PC-9 (cell line): ENCODE measurements at regions not wholly inside any gene's neighbourhood (a gene's known extent, or its start where the extent isn't known, plus 50 kb on each side); places are given as distances from the start of the nearest gene placed in this dataset.

ENCODE experiments used
- BruUV-seq: library from RNA; stranded (reverse); fragments of 400-500 nt; replicated peaks from 2 replicates; lab custom pipeline; 2021; lab: Mats Ljungman, UMichigan
- CTCF ChIA-PET: fragments of 300-600 bp; sonication (Branson Sonifier 250); formaldehyde crosslinking; loops from one replicate; lab custom pipeline; 2022; ENCODE audit warnings: antibody characterized with exemption; lab: Charles Lee
- POLR2A ChIA-PET: fragments of 300-600 bp; sonication (Branson Sonifier 250); formaldehyde crosslinking; loops from one replicate; lab custom pipeline; 2022; ENCODE audit warnings: antibody characterized with exemption; ENCODE audit not compliant: unreplicated experiment; lab: Charles Lee
- DNase-seq, 2 experiments: peaks; one replicate each; pipeline versions ENCODE4 v3.0.0 to v3.0.0-alpha.2; 2015 to 2022; ENCODE audit warnings: mixed read lengths in 1 of 2
- H2AFZ ChIP-seq: fragments of 200-600 bp; sonication (generic); 2 replicates; pipeline ENCODE4 v1.8.1; 2017; ENCODE audit warnings: antibody characterized with exemption
- H3F3A ChIP-seq: fragments of 200-600 bp; sonication (generic); 2 replicates; pipeline ENCODE4 v1.8.1; 2017; ENCODE audit warnings: antibody characterized with exemption, mild to moderate bottlenecking, low read depth; ENCODE audit not compliant: insufficient read depth
- H3K27ac ChIP-seq: fragments of 200-600 bp; sonication (generic); 2 replicates; pipeline ENCODE4 v1.6.1; 2016; ENCODE audit warnings: mixed run types
- H3K27me3 ChIP-seq: fragments of 200-600 bp; sonication (generic); 2 replicates; pipeline ENCODE4 v1.6.1; 2016; ENCODE audit warnings: low read depth, mixed run types; ENCODE audit not compliant: insufficient read depth
- H3K36me3 ChIP-seq: fragments of 200-600 bp; sonication (generic); 2 replicates; pipeline ENCODE4 v1.6.1; 2016; ENCODE audit warnings: low read depth, mixed run types
- H3K4me1 ChIP-seq: fragments of 200-600 bp; sonication (generic); replicated peaks from 2 replicates; pipeline ENCODE4 v1.6.1; 2016; ENCODE audit warnings: mixed run types; ENCODE audit not compliant: insufficient read depth
- H3K4me2 ChIP-seq: fragments of 200-600 bp; sonication (generic); 2 replicates; pipeline ENCODE4 v1.6.1; 2017; ENCODE audit warnings: mixed run types
- H3K4me3 ChIP-seq: fragments of 200-600 bp; sonication (generic); 2 replicates; pipeline ENCODE4 v1.6.1; 2016; ENCODE audit warnings: mixed run types
- H3K79me2 ChIP-seq: fragments of 200-600 bp; sonication (generic); 2 replicates; pipeline ENCODE4 v1.6.1; 2017; ENCODE audit warnings: low read depth, mixed run types
- H3K9me2 ChIP-seq: fragments of 200-600 bp; sonication (generic); 2 replicates; pipeline ENCODE4 v1.8.1; 2017; ENCODE audit warnings: mild to moderate bottlenecking; ENCODE audit not compliant: insufficient read depth
- H3K9me3 ChIP-seq: fragments of 200-600 bp; sonication (generic); 2 replicates; pipeline ENCODE4 v1.8.1; 2016; ENCODE audit warnings: low read depth; ENCODE audit not compliant: insufficient read depth
- H4K20me1 ChIP-seq: fragments of 200-600 bp; sonication (generic); 2 replicates; pipeline ENCODE4 v1.8.1; 2017; ENCODE audit not compliant: insufficient read depth
- CTCF ChIP-seq: fragments of 200-600 bp; sonication (generic); conservative IDR thresholded peaks from 2 replicates; pipeline ENCODE4 v1.6.1; 2017; ENCODE audit warnings: mixed run types, antibody characterized with exemption, mild to moderate bottlenecking, moderate library complexity
- EZH2 ChIP-seq: fragments of 200-600 bp; sonication (generic); IDR thresholded peaks from 2 replicates; pipeline ENCODE4 v1.8.0; 2017; ENCODE audit warnings: antibody characterized with exemption, low read depth
- intact Hi-C: fragments of 100-400 bp; cut with micrococcal nuclease; formaldehyde crosslinking; loops from one replicate; pipeline ENCODE4 v1.10.0; 2022; ENCODE audit not compliant: unreplicated experiment

- no peak overlapping the region for H3K4me3 ChIP-seq
- CTCF ChIA-PET = no interaction called here
- intact Hi-C loops = no loop called here
- no peaks in the 10 kb centered on the region for H3K4me1 ChIP-seq
- H4K20me1 ChIP-seq = no peaks in the 10 kb centered on the region
- H3K27ac ChIP-seq = no peak overlapping the region
- H3K79me2 ChIP-seq = no peaks in the 10 kb centered on the region
- POLR2A ChIA-PET = no interaction called here
- H3K4me2 ChIP-seq = no peak overlapping the region
- no peak for TF ChIP-seq EZH2
- TF ChIP-seq CTCF = no peak
- no TSS peak for BruUV-seq
- no peaks in the 10 kb centered on the region for H3F3A ChIP-seq
- no peak overlapping the region for H2AFZ ChIP-seq
- DNase-seq = no peak
- H3K36me3 ChIP-seq = no peaks in the 10 kb centered on the region
- H3K9me2 ChIP-seq = no peaks in the 10 kb centered on the region
- H3K27me3 ChIP-seq = no peaks in the 10 kb centered on the region
- H3K9me3 ChIP-seq = no peaks in the 10 kb centered on the region
Measured at GRCh38 chr21:27589781-27590180, 622.9 kb upstream of the ADAMTS5 start.

- TF ChIP-seq EZH2 (no peak), CTCF (no peak)
- POLR2A ChIA-PET = no interaction called here
- H3K27ac ChIP-seq = no peak overlapping the region
- no peaks in the 10 kb centered on the region for H3K9me3 ChIP-seq
- H3K79me2 ChIP-seq = no peaks in the 10 kb centered on the region
- no peak overlapping the region for H3K4me2 ChIP-seq
- intact Hi-C loops = no loop called here
- no peak overlapping the region for H3K4me3 ChIP-seq
- BruUV-seq = no TSS peak
- H4K20me1 ChIP-seq = no peaks in the 10 kb centered on the region
- H3K9me2 ChIP-seq = no peaks in the 10 kb centered on the region
- CTCF ChIA-PET = no interaction called here
- H3K27me3 ChIP-seq = no peaks in the 10 kb centered on the region
- no peak for DNase-seq
- H2AFZ ChIP-seq = no peak overlapping the region
- no peaks in the 10 kb centered on the region for H3F3A ChIP-seq
- no peaks in the 10 kb centered on the region for H3K4me1 ChIP-seq
- H3K36me3 ChIP-seq = no peaks in the 10 kb centered on the region
Measured at GRCh38 chr21:27586986-27587385, 620.1 kb upstream of the ADAMTS5 start.

GRCh38 chr21:27586326-27586725 lies 619.4 kb upstream of the ADAMTS5 start:
- no peak overlapping the region for H2AFZ ChIP-seq
- no peaks in the 10 kb centered on the region for H3K36me3 ChIP-seq
- no peaks in the 10 kb centered on the region for H4K20me1 ChIP-seq
- H3K4me1 ChIP-seq = no peaks in the 10 kb centered on the region
- H3K4me2 ChIP-seq = no peak overlapping the region
- H3K9me2 ChIP-seq = no peaks in the 10 kb centered on the region
- ChIA-PET POLR2A (no interaction called here), CTCF (no interaction called here)
- BruUV-seq = no TSS peak
- no peaks in the 10 kb centered on the region for H3F3A ChIP-seq
- no peaks in the 10 kb centered on the region for H3K27me3 ChIP-seq
- TF ChIP-seq EZH2 = no peak
- no peak for TF ChIP-seq CTCF
- H3K9me3 ChIP-seq = no peaks in the 10 kb centered on the region
- H3K4me3 ChIP-seq = no peak overlapping the region
- H3K79me2 ChIP-seq = no peaks in the 10 kb centered on the region
- DNase-seq = no peak
- intact Hi-C loops = no loop called here
- H3K27ac ChIP-seq = no peak overlapping the region
